ENCODE measurements at regions not wholly inside any gene's neighbourhood (a gene's known extent, or its start where the extent isn't known, plus 50 kb on each side); places are given as distances from the start of the nearest gene placed in this dataset.

DNA sequence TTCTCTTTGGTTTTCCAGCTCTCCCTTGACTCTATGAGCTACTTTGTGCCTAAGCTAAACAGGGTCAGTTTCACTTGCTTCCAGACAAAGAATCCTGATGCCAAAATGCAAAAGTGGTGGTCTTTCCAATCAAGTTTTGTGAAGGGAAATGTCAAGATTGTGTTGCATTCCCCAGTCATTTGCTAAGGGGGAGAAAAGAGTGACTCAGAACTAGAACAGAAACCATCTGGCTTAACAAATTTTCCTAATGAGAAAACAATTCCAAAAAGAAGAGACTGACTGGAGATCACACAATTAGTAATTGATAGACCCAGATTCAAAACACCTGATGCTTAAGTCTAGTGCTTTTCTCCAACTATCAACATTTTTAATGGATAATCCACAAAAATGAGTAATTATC, 235.1 kb upstream of the DIO2 start:
- peaks cover 0 to 8% (median 0%) of the 10 kb centered on the region in 4 donors for H3K9me3 ChIP-seq
- no peaks in the 10 kb centered on the region for H3K36me3 ChIP-seq
- no peaks in the 10 kb centered on the region for H3K27me3 ChIP-seq
- DNase-seq = no peak
- no peak for TF ChIP-seq POLR2A (IDR thresholded peaks at IDR 0.05)
- TF ChIP-seq, protein P1, sequence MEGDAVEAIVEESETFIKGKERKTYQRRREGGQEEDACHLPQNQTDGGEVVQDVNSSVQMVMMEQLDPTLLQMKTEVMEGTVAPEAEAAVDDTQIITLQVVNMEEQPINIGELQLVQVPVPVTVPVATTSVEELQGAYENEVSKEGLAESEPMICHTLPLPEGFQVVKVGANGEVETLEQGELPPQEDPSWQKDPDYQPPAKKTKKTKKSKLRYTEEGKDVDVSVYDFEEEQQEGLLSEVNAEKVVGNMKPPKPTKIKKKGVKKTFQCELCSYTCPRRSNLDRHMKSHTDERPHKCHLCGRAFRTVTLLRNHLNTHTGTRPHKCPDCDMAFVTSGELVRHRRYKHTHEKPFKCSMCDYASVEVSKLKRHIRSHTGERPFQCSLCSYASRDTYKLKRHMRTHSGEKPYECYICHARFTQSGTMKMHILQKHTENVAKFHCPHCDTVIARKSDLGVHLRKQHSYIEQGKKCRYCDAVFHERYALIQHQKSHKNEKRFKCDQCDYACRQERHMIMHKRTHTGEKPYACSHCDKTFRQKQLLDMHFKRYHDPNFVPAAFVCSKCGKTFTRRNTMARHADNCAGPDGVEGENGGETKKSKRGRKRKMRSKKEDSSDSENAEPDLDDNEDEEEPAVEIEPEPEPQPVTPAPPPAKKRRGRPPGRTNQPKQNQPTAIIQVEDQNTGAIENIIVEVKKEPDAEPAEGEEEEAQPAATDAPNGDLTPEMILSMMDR (IDR thresholded peaks at IDR 0.05) = no peak
- no peak overlapping the region for H3K4me3 ChIP-seq
- no peak overlapping the region for H3K27ac ChIP-seq
- no peaks in the 10 kb centered on the region for H3K4me1 ChIP-seq

DNA sequence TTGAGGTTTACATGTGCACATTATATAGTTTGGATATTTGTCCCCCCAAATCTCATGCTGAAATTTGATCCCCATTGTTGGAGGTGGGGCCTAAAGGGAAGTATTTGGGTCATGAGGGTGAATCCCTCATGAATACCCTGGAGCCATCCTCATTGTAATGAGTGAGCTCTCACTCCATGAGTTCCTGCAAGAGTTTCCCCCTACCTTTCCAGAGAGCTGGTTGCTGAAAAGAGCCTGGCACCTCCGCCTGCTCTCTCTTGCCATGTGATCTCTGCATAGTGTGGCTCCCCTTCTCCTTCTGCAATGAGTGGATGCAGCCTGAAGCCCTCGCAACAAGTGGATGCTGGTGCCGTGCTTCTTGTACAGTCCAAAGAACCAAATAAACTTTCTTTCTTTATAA, 234.3 kb upstream of the DIO2 start:
- no peaks in the 10 kb centered on the region for H3K4me1 ChIP-seq
- H3K9me3 ChIP-seq = peaks cover 0 to 3% (median 0%) of the 10 kb centered on the region in 4 donors
- no peak overlapping the region for H3K27ac ChIP-seq
- H3K4me3 ChIP-seq = no peak overlapping the region
- no peak for TF ChIP-seq POLR2A (IDR thresholded peaks at IDR 0.05)
- TF ChIP-seq, protein P1 (IDR thresholded peaks at IDR 0.05) = no peak
- no peaks in the 10 kb centered on the region for H3K27me3 ChIP-seq
- no peaks in the 10 kb centered on the region for H3K36me3 ChIP-seq
- no peak for DNase-seq

DNA sequence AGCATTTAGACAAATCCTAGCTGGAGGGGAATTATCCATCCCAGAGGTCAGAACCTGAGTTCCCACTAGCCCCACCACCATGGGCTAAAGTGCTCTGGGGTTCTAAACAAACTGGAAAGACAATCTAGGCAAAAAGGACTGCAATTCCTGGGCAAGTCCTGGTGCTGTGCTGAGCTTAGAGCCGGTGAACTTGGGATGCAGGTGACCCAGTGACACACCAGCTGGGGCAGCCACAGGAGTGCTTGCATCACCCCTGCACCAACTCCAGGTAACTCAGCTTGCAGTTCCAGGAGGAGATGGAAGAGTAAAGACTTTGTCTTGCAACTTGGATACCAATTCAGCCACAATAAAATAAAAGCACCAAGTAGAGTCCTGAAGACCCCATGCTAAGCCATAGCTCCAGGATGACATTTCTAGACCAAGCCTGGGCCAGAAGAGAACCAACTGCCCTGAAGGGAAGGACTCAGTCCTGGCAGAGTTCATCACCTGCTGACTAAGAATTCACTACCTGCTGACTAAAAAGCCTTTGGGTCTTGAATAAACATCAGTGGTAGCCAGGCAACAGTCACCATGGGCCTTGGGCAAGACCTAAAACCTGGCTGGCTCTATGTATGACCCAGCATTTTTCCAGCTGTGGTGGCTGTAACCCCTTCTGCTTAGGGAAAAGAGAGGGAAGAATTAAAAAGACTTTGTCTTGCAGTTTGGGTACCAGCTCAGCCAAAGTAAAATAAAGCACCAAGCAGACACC, 223.4 kb upstream of the DIO2 start:
- Histone ChIP-seq H3K36me3 (no peaks in the 10 kb centered on the region), H3K27me3 (no peaks in the 10 kb centered on the region), H3K4me3 (no peak overlapping the region), H3K27ac (no peak overlapping the region), H3K9me3 (peaks cover 0 to under 1% (median 0%) of the 10 kb centered on the region in 4 donors), H3K4me1 (no peaks in the 10 kb centered on the region)
- no peak for DNase-seq
- TF ChIP-seq, protein P1 (IDR thresholded peaks at IDR 0.05) = no peak

DNA sequence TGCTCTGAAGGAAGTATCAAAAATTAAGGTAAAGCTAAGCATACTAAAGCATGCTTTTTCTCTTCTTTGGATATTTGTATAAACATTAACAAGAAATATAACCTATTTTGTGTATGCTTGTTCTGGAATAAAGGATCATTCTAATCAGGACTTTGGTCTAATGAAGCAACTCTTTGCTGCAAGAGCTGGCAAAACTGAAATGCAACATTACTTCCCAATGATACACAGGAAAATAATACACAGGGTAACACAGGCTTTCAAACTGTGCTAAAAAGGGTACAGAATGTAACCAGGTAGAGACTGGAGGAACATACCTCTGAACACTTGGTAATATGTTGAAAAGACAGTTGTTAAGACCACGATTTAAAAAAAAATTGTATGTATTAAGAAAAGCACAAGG, 222.5 kb upstream of the DIO2 start:
- no peaks in the 10 kb centered on the region for H3K27me3 ChIP-seq
- no peaks in the 10 kb centered on the region for H3K4me1 ChIP-seq
- H3K36me3 ChIP-seq = no peaks in the 10 kb centered on the region
- TF ChIP-seq, protein P1 (IDR thresholded peaks at IDR 0.05) = no peak
- no peak for TF ChIP-seq POLR2A (IDR thresholded peaks at IDR 0.05)
- H3K27ac ChIP-seq = no peak overlapping the region
- H3K4me3 ChIP-seq = no peak overlapping the region
- H3K9me3 ChIP-seq = no peaks in the 10 kb centered on the region
- DNase-seq = no peak

DNA sequence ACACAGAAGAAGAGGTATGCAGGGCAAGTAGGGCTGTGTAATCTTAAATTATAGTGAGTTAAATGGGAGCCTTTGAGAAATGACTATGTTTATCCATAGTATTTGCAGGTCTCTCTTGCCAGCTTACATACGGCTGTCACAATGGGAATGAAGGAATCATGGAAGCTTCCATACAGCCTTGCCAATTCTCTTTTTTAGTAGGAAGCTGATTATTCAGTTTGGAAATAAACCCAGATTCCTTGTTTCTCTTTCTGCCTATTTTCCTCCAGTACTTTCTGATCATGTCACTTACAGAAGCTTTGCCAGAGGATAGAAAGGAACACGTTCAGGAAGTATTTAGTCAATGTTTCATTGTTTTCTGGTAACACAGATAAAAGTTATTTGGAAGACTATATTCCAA, 217.4 kb upstream of the DIO2 start:
- Histone ChIP-seq H3K36me3 (no peaks in the 10 kb centered on the region), H3K27me3 (no peaks in the 10 kb centered on the region), H3K4me3 (no peak overlapping the region), H3K27ac (no peak overlapping the region), H3K9me3 (no peaks in the 10 kb centered on the region), H3K4me1 (no peaks in the 10 kb centered on the region)
- no peak for TF ChIP-seq POLR2A (IDR thresholded peaks at IDR 0.05)
- TF ChIP-seq, protein P1 (IDR thresholded peaks at IDR 0.05) = no peak
- no peak for DNase-seq
